Ishikawa (cell line): ENCODE measurements at regions not wholly inside any gene's neighbourhood (a gene's known extent, or its start where the extent isn't known, plus 50 kb on each side); places are given as distances from the start of the nearest gene placed in this dataset.

Experiments used
- CEBPB ChIP-seq: IDR thresholded peaks from 2 replicates; pipeline ENCODE4 v1.6.1; 2012
- CREB1 ChIP-seq: IDR thresholded peaks from 2 replicates; pipeline ENCODE4 v1.6.1; 2012; ENCODE audit warnings: low read depth
- EGR1 ChIP-seq: IDR thresholded peaks from 2 replicates; pipeline ENCODE4 v1.6.1; 2012
- EP300 ChIP-seq: IDR thresholded peaks from 2 replicates; pipeline ENCODE4 v1.6.1; 2012; ENCODE audit warnings: borderline replicate concordance
- RAD21 ChIP-seq: IDR thresholded peaks from 2 replicates; pipeline ENCODE4 v1.6.1; 2012; ENCODE audit warnings: low read depth
- TAF1 ChIP-seq: IDR thresholded peaks from 2 replicates; pipeline ENCODE4 v1.6.1; 2012; ENCODE audit warnings: low read depth, mild to moderate bottlenecking
- TCF12 ChIP-seq: IDR thresholded peaks from 2 replicates; pipeline ENCODE4 v1.6.1; 2012; ENCODE audit warnings: low read depth
- YY1 ChIP-seq: IDR thresholded peaks from 2 replicates; pipeline ENCODE4 v1.6.1; 2012; ENCODE audit warnings: low read depth
- ZBTB7A ChIP-seq: IDR thresholded peaks from 2 replicates; pipeline ENCODE4 v1.6.1; 2012; ENCODE audit warnings: low read depth
- TF ChIP-seq, protein P1 (sequence below): IDR thresholded peaks from 2 replicates; pipeline ENCODE4 v1.6.1; 2012; ENCODE audit warnings: low read depth, mild to moderate bottlenecking

DNA sequence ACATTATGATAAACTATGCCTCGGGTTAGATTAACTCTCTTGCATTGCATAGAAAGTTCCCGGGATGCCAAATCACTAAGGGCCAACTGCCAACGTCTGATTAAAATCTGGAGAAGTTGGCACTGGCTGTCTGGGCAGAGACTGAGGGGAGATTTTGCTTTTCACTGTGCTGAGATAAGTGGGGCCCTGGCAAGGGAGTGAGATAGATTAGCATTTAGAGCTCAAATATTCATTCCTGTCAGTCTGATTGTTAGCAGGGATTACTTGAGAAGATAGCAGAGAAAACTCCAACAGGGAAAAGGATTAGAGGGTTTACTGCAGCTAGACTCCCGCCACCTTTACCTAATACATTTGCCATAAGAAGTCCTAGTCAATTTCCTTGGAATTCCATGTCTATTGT, 714.1 kb upstream of the CHRM3 start:
- no peak for TF ChIP-seq ZBTB7A
- TF ChIP-seq, protein P1, sequence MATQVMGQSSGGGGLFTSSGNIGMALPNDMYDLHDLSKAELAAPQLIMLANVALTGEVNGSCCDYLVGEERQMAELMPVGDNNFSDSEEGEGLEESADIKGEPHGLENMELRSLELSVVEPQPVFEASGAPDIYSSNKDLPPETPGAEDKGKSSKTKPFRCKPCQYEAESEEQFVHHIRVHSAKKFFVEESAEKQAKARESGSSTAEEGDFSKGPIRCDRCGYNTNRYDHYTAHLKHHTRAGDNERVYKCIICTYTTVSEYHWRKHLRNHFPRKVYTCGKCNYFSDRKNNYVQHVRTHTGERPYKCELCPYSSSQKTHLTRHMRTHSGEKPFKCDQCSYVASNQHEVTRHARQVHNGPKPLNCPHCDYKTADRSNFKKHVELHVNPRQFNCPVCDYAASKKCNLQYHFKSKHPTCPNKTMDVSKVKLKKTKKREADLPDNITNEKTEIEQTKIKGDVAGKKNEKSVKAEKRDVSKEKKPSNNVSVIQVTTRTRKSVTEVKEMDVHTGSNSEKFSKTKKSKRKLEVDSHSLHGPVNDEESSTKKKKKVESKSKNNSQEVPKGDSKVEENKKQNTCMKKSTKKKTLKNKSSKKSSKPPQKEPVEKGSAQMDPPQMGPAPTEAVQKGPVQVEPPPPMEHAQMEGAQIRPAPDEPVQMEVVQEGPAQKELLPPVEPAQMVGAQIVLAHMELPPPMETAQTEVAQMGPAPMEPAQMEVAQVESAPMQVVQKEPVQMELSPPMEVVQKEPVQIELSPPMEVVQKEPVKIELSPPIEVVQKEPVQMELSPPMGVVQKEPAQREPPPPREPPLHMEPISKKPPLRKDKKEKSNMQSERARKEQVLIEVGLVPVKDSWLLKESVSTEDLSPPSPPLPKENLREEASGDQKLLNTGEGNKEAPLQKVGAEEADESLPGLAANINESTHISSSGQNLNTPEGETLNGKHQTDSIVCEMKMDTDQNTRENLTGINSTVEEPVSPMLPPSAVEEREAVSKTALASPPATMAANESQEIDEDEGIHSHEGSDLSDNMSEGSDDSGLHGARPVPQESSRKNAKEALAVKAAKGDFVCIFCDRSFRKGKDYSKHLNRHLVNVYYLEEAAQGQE: no peak
- no peak for TF ChIP-seq RAD21
- no peak for TF ChIP-seq CREB1
- TF ChIP-seq YY1: no peak
- TF ChIP-seq EGR1: no peak
- no peak for TF ChIP-seq CEBPB
- no peak for TF ChIP-seq TCF12
- no peak for TF ChIP-seq EP300
- no peak for TF ChIP-seq TAF1
